Adrenal gland (tissue), 9 donors: ENCODE measurements at regions not wholly inside any gene's neighbourhood (a gene's known extent, or its start where the extent isn't known, plus 50 kb on each side); places are given as distances from the start of the nearest gene placed in this dataset.

Experiments used
- DNase-seq, 7 donors: peaks; one replicate each; pipeline ENCODE4 v3.0.0-alpha.2; 2019 to 2020
- H3K27ac ChIP-seq, 5 donors: fragments of 200-600 bp; sonication (generic) in 4 of 5; 1 replicate in 3 of 5; 2 replicates in 2 of 5; pipeline versions ENCODE4 v1.5.1 to v1.8.0; 2016 to 2020; ENCODE audit warnings: mild to moderate bottlenecking in 1 of 5
- H3K27me3 ChIP-seq: fragments of 200-600 bp; 2 replicates; pipeline ENCODE4 v1.8.0; 2021
- H3K36me3 ChIP-seq, 2 donors: fragments of 200-600 bp; replicated peaks in 1 of 2; 1 replicate in 1 of 2; 2 replicates in 1 of 2; pipeline versions ENCODE4 v1.5.1 to v1.8.0; 2018 to 2022
- H3K4me1 ChIP-seq, 2 donors: fragments of 200-600 bp; replicated peaks in 1 of 2; 1 replicate in 1 of 2; 2 replicates in 1 of 2; pipeline versions ENCODE4 v1.5.1 to v1.8.0; 2018 to 2021
- H3K4me3 ChIP-seq, 4 donors: fragments of 200-600 bp; sonication (generic) in 3 of 4; one replicate each; pipeline ENCODE4 v1.5.1; 2016 to 2018
- H3K9me3 ChIP-seq, 3 donors: fragments of 200-600 bp; sonication (generic) in 1 of 3; replicated peaks in 1 of 3; 1 replicate in 2 of 3; 2 replicates in 1 of 3; pipeline versions ENCODE4 v1.5.1 to v1.8.0; 2016 to 2021
- CTCF ChIP-seq, 6 experiments: fragments of 450-650 bp in 4 of 6; fragments of 200-600 bp in 2 of 6; sonication (generic) in 1 of 6; IDR thresholded peaks; 1 replicate in 5 of 6; 2 replicates in 1 of 6; pipeline versions ENCODE4 v1.5.1 to v1.8.0; 2016 to 2021; ENCODE audit warnings: antibody characterized with exemption in 6 of 6, mild to moderate bottlenecking in 2 of 6, moderate library complexity in 1 of 6
- POLR2A ChIP-seq, 2 donors: fragments of 450-650 bp; IDR thresholded peaks; one replicate each; pipeline ENCODE4 v1.6.1; 2017; ENCODE audit warnings: antibody characterized with exemption in 2 of 2, mild to moderate bottlenecking in 2 of 2, moderate library complexity in 1 of 2
- WGBS, 4 donors: extraction: QIAGEN DNeasy Blood & Tissue Kit in 2 of 4; methylation state at CpG; one replicate each; pipeline versions ENCODE4 v1.1.5 to v1.1.7; 2013 to 2017; 5-methylcytosine and 5-hydroxymethylcytosine counted together
- intact Hi-C, 2 donors: fragments of 100-400 bp; cut with DNase I; formaldehyde crosslinking; loops; one replicate each; pipeline versions ENCODE4 v1.14.1 to v1.15.0; 2022 to 2023
- donor health status: healthy with polysubstance abuse.
- donor health status: Bipolar disorder and iron deficiency.
- donor health status: DM: yes; HTN: yes; CAD: no.
- donor health status: DM: no; HTN: no; CAD: no.
- donor health status: DM: no; HTN: no; CAD: no.

GRCh38 chr10:107317592-107317991, 153.1 kb upstream of the SORCS1 start:
- no peaks in the 10 kb centered on the region for H3K9me3 ChIP-seq
- no peaks in the 10 kb centered on the region for H3K27me3 ChIP-seq
- no peaks in the 10 kb centered on the region for H3K36me3 ChIP-seq
- H3K27ac ChIP-seq: no peak overlapping the region
- intact Hi-C loops: no loop called here
- 34 to 56% (median 49%) methylated on average over 1 of the region's 1 CpG for WGBS, 4 donors
- no peak overlapping the region for H3K4me3 ChIP-seq
- TF ChIP-seq POLR2A (IDR thresholded peaks at IDR 0.05) (no peak), CTCF (IDR thresholded peaks at IDR 0.05) (no peak)
- DNase-seq: no peak
- no peaks in the 10 kb centered on the region for H3K4me1 ChIP-seq

- Histone ChIP-seq H3K9me3 (no peaks in the 10 kb centered on the region), H3K4me1 (no peaks in the 10 kb centered on the region), H3K36me3 (no peaks in the 10 kb centered on the region), H3K27me3 (no peaks in the 10 kb centered on the region), H3K27ac (no peak overlapping the region), H3K4me3 (no peak overlapping the region)
- no peak for DNase-seq
- 64 to 71% (median 69%) methylated on average over 2 of the region's 2 CpGs for WGBS, 4 donors
- intact Hi-C loops: no loop called here
- TF ChIP-seq CTCF (IDR thresholded peaks at IDR 0.05): no peak
- no peak for TF ChIP-seq POLR2A (IDR thresholded peaks at IDR 0.05)
Observed at GRCh38 chr10:107303203-107303602, 138.7 kb upstream of the SORCS1 start.

- no peaks in the 10 kb centered on the region for H3K36me3 ChIP-seq
- no peak overlapping the region for H3K27ac ChIP-seq
- no peak overlapping the region for H3K4me3 ChIP-seq
- no peaks in the 10 kb centered on the region for H3K4me1 ChIP-seq
- WGBS, 4 donors: 65 to 86% (median 79%) methylated on average over 2 of the region's 2 CpGs
- H3K27me3 ChIP-seq: no peaks in the 10 kb centered on the region
- intact Hi-C loops: no loop called here
- no peak for DNase-seq
- TF ChIP-seq CTCF (IDR thresholded peaks at IDR 0.05): no peak
- no peak for TF ChIP-seq POLR2A (IDR thresholded peaks at IDR 0.05)
- H3K9me3 ChIP-seq: no peaks in the 10 kb centered on the region
Observed at GRCh38 chr10:107299606-107300005, 135.1 kb upstream of the SORCS1 start.

GRCh38 chr10:107284187-107284586, 119.7 kb upstream of the SORCS1 start:
- no peak for DNase-seq
- H3K36me3 ChIP-seq: no peaks in the 10 kb centered on the region
- H3K9me3 ChIP-seq: no peaks in the 10 kb centered on the region
- no peaks in the 10 kb centered on the region for H3K27me3 ChIP-seq
- intact Hi-C loops: no loop called here
- H3K4me3 ChIP-seq: no peak overlapping the region
- WGBS, 4 donors: 81 to 90% (median 85%) methylated on average over 2 of the region's 2 CpGs
- no peak overlapping the region for H3K27ac ChIP-seq
- TF ChIP-seq CTCF (IDR thresholded peaks at IDR 0.05) (no peak), POLR2A (IDR thresholded peaks at IDR 0.05) (no peak)
- no peaks in the 10 kb centered on the region for H3K4me1 ChIP-seq
